SKM-1 treated with dmso at 0.1 percent for 144 hours (cell line): ENCODE measurements at regions not wholly inside any gene's neighbourhood (a gene's known extent, or its start where the extent isn't known, plus 50 kb on each side); places are given as distances from the start of the nearest gene placed in this dataset.
A peak's percentile ranks its signal among the peaks of the same experiment; 100 is the strongest.
"Not testable (repeated sequence)": the region's sequence is repeated elsewhere in the genome, so short reads cannot be mapped to it uniquely, and the experiment has no call there.

Source experiments
- DNase-seq: peaks from one replicate; lab custom pipeline; 2025; ENCODE audit not compliant: unreplicated experiment; lab: John Stamatoyannopoulos, UW

- no peak for DNase-seq
These were observed 967.2 kb downstream of the RPA4 start for GRCh38 chrX:97850911-97851310.

- no peak for DNase-seq
These were observed 970.4 kb downstream of the RPA4 start for GRCh38 chrX:97854086-97854485.

- DNase-seq = no peak
These were observed 974.9 kb downstream of the RPA4 start for GRCh38 chrX:97858592-97858991.

- DNase-seq = no peak
These were observed 976.5 kb downstream of the RPA4 start for GRCh38 chrX:97860226-97860625.

- DNase-seq = no peak
These were observed 979.6 kb downstream of the RPA4 start for GRCh38 chrX:97863261-97863660.

- no peak for DNase-seq
These were observed 983.6 kb downstream of the RPA4 start for GRCh38 chrX:97867266-97867665.

- DNase-seq = no peak
These were observed 993.1 kb downstream of the RPA4 start for GRCh38 chrX:97876697-97877407.

- DNase-seq = no peak
These were observed 998.6 kb downstream of the RPA4 start for GRCh38 chrX:97882306-97882705.

GRCh38 chrX:97895751-97896150 is 1012.0 kb downstream of the RPA4 start:
- DNase-seq = no peak

- no peak for DNase-seq
These were observed 1014.3 kb downstream of the RPA4 start for GRCh38 chrX:97897998-97898397.

GRCh38 chrX:97898798-97899197 is 1015.1 kb downstream of the RPA4 start:
- DNase-seq = no peak

GRCh38 chrX:97907791-97908190 is 1024.1 kb downstream of the RPA4 start:
- DNase-seq = no peak

- peak; percentile 54 for DNase-seq
These were observed 1025.5 kb downstream of the RPA4 start for GRCh38 chrX:97909245-97909644.

GRCh38 chrX:97915390-97915789 is 1031.7 kb downstream of the RPA4 start:
- DNase-seq = not testable (repeated sequence)

GRCh38 chrX:97921223-97921622 is 1037.5 kb downstream of the RPA4 start:
- DNase-seq = not testable (repeated sequence)

GRCh38 chrX:97931586-97931985 is 1047.9 kb downstream of the RPA4 start:
- no peak for DNase-seq

- DNase-seq = no peak
These were observed 1052.6 kb downstream of the RPA4 start for GRCh38 chrX:97936296-97936695.

- no peak for DNase-seq
These were observed 1055.0 kb downstream of the RPA4 start for GRCh38 chrX:97938706-97939105.

GRCh38 chrX:97968376-97969163 is 1084.9 kb downstream of the RPA4 start:
- no peak for DNase-seq

- DNase-seq = no peak
These were observed 1100.9 kb downstream of the RPA4 start for GRCh38 chrX:97984641-97985040.

GRCh38 chrX:97985096-97985495 is 1101.4 kb downstream of the RPA4 start:
- DNase-seq = no peak

- DNase-seq = no peak
These were observed 1104.3 kb downstream of the RPA4 start for GRCh38 chrX:97987979-97988378.
